GM21737 (cell line): ENCODE measurements at regions not wholly inside any gene's neighbourhood (a gene's known extent, or its start where the extent isn't known, plus 50 kb on each side); places are given as distances from the start of the nearest gene placed in this dataset.
"Not testable (repeated sequence)": the region's sequence is repeated elsewhere in the genome, so short reads cannot be mapped to it uniquely, and the experiment has no call there.

Source experiments
- ATAC-seq: cut with Tn5 transposase; IDR thresholded peaks from one replicate; pipeline ENCODE4 v1.9.1; 2021; ENCODE audit warnings: mild to moderate bottlenecking, moderate library complexity; ENCODE audit not compliant: unreplicated experiment

DNA sequence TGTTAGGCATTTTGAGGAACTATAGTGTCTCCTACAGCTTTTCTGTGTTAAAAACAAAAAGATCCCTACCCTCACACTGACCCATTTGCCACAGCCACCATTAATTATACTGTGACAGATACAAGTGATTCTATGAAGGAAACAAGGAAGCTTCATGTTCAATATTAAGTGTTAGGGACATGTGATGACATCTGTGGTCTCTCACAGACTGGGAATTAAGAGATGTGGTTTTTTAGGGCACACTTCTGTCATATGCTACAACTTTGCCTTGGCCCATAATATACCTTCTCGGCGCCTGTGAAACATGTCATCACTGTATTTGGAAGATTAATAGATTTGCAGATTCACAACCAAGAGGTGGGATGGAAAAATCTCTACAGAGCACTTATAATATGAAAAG lies 102.9 kb upstream of the TCF21 start:
- ATAC-seq = no peak

DNA sequence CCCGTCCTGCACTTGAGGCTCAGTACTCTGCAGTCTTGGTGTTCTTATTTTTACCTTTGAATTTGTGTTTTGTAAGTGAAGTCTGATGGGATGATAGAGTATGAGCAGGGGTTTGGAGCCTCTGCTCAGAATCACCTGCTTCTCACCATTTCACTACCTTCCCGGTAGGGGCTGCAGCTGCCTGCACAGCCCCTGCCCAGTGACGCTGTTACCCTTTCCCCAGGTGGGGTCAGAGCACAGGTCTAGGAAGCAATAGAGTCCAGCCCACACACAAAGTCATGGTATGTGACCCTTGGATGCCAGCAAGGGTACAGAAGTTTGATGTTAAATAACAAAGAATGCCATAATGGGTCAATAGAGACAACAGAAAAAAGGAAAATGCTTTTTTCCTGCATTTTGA lies 101.8 kb upstream of the TCF21 start:
- ATAC-seq = no peak

DNA sequence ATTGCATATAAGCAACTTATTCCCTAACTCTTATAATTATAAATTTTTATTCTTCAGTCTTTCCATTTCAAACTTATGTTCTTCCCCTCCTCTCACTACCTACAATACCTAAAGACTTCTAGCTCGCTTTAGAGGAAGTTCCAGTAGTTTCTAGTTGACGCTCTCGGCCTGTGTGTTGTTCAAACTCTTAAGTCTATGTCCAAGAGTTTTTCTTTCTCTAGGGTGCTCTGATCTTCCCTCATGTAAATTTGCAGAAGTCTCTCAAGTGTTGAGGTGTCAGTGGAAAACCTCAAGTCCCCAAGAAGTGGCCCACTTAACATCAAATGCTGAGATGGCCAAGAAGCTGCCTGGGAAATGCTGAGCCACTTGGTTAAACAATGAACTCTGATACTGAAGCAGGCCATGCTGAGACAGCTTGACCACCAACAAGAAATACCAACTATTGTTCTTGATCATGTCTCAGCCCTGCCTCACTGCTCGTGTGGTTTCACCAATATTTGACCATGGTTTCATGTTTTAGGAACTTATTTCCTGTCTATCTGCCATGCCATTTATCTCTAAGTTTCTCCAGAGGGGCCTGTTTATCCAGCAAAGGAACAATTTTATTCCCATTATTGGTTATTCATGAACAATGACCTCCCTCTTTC lies 100.9 kb upstream of the TCF21 start:
- no peak for ATAC-seq

DNA sequence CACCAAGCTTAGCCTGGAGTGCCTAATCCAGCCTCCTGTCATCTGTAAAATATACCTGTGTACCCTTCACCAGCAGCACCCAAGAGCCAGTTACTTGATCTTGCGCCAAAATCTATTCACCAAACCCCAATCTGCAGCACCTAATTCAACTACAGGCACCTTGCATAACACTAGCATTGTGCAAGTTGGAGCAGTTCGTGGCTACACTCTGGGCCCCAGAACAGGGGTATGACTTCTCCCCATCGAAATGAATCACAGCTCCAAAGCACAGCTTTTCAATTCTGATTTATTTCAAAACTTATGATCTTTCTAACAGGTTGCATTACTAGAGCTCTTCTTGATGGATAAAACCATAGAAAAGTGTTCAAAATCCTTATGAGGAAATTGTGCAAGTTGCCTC lies 100.4 kb upstream of the TCF21 start:
- ATAC-seq = no peak

DNA sequence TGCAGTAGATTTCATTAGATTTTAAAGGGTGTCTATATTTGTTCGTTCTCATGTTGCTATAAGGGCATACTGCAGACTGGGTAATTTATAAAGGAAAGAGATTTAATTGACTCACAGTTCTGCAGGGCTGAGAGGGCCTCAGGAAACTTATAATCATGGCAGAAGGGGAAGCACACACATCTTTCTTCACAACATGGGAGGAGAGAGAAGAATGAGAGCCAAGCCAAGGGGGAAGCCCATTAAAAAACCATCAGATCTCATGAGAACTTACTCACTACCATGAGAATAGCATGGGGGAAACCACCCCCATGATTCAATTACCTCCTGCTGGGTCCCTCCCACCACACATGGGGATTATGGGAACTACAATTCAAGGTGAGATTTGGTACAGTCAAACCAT lies 99.5 kb upstream of the TCF21 start:
- ATAC-seq = not testable (repeated sequence)

DNA sequence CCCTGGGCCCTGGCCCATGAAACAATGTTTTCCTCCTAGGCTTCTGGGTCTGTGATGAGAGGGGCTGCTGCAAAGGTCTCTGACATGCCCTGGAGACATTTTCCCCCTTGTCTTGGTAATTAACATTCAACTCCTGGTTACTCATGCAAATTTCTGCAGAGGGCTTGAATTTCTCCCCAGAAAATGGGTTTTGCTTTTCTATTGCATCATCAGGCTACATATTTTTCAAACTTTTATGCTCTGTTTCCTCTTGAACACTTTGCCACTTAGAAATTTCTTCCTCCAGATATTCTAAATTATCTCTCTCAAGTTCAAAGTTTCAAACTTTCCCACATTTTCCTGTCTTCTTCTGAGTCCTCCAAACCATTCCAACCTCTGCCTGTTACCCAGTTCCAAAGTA lies 98.2 kb upstream of the TCF21 start:
- ATAC-seq = not testable (repeated sequence)

DNA sequence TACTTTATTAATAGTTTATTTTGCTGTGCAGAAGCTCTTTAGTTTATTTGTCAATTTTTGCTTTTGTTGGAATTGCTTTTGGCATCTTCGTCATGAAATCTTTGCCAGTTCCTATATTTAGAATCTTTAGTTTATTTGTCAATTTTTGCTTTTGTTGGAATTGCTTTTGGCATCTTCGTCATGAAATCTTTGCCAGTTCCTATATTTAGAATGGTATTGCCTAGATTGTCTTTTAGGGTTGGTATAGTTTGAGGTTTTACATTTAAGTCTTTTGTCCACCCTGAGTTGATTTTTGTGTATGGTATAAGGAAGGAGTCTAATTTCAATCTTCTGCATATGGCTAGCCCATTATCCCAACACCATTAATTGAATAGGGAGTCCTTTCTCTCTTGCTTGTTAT lies 93.9 kb upstream of the TCF21 start:
- not testable (repeated sequence) for ATAC-seq

DNA sequence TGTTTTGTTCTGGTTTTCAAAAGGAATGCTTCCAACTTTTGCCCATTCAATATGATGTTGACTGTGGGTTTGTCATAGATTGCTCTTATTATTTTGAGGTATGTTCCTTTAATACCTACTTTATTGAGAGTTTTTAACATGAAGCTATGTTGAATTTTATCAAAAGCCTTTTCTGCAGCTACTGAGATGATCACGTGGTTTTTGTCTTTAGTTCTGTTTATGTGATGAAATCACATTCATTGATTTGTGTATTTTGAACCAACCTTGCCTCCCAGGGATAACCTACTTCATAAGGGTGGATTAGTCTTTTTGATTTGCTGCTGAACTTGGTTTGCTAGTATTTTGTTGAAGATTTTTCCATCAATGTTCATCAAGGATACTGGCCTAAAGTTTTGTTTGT lies 92.7 kb upstream of the TCF21 start:
- no peak for ATAC-seq

DNA sequence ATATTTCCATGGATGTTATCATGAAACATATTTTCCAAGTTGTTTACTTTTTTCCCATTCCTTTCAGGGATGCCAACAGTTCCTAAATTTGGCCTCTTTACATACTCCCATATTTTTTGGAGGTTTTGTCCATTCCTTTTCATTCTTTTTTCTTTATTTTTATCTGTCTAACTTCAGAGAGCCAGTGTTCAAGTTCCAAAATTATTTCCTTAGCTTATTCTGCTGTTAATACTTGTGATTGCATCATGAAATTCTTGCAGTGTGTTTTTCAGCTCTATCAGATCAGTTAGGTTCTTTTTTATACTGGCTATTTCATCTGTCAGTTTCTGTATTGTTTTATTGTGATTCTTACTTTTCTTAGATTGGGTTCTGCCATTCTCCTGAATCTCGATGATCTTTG lies 89.9 kb upstream of the TCF21 start:
- ATAC-seq = no peak

DNA sequence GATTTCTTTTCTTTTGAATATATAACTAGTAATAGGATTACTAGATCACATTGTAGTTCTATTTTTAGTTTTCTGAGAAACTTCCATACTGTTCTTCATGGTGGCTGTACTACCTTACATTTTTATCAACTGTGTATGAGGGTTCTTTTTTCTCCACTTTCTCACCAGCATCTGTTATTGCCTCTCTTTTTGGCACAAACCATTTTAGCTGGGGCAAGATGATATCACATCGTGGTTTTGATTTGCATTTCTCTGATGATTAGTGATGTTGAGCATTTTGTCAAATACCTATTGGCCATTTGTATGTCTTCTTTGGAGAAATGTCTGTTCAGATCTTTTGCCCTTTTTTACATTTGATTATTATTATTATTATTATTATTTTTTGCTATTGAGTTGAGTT lies 86.1 kb upstream of the TCF21 start:
- no peak for ATAC-seq

DNA sequence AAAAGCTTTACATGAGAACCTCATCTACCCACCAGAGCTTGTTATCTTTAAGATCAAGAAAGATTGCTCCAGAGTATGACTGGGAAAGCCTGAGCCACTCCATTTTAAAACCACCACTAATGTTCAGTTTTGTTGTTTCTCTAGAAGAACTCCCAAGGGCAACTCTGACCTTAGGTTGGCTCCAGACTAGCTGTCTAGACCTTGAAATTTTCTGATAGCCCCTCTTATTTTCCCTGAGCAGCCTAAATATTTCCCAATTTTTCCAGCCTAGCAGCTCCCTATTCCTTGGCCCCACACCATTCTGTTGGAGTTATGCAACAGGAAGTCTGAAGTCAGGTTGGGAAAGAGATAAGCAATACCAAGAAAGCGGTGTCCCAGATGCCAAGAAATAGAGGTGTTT lies 84.6 kb upstream of the TCF21 start:
- no peak for ATAC-seq

DNA sequence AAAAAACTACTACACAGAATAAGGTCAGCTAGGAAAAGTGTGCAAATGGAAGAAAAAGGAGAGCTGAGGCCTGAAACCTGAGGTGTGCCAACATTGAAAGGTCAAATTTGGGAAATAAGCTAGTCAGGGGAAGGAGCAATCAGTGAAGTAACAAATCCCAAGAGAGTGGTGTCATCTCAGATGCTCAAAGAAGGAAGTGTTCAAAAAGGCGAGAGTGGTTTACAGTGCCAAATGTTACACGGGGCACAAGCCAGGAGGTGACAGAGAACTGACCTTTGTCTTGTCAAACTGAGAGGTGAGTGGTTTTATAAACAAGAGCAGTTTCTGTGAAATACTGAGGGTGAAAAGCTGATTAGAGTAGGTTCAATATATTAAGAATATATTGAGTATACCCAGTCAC lies 83.0 kb upstream of the TCF21 start:
- ATAC-seq = no peak

DNA sequence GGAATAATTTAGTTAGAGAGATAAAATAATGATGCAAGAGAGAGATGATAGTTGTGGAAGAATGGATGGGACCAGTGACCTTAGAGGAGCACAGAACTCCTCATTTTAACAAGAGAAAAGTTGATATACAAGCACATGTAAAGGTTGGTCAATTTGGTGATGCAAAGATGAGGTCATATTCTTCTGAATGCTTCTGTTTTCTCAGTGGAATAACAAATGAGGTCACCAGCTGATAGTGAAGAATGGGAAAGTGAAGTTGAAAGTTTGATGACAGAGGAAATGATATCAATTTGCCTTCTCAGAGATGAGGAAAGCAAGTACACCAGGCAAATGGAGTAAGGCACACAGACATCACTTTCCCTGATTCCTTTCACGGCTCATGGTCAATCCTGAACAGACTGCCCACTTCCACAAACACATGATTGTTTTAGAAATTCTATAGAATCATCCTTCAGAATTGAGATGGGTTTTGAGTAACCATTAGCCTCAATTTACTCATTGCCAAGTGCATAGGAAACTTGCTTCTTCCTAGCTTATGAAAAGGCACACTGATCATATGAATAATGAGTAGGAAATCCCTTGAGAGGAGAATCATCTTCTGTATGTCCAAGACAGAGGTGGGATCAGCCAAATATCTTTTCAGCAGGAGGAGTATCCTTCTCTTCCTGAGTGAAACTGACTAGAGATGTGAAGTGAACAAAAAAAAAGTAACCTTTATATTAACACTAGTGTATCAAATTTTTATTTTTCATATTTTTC lies 82.4 kb upstream of the TCF21 start:
- ATAC-seq = no peak

DNA sequence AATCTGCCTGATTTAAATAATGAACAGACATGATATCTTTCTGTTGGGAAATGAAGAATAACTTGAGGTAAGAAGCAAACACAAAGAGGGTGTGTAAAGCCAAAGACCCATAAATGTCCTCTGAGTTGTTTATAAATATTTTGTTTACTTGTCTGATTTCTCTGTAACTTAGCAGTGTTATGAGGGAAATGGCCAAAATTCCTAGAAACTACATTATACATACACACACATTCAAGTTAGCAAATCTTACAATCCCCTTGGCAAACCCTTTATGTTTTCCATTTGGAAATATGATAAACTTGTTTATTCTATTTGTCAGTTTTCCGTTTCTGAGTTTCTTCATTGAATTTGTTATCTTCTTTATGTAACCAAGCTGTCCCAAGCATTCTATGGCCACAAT lies 81.4 kb upstream of the TCF21 start:
- no peak for ATAC-seq

DNA sequence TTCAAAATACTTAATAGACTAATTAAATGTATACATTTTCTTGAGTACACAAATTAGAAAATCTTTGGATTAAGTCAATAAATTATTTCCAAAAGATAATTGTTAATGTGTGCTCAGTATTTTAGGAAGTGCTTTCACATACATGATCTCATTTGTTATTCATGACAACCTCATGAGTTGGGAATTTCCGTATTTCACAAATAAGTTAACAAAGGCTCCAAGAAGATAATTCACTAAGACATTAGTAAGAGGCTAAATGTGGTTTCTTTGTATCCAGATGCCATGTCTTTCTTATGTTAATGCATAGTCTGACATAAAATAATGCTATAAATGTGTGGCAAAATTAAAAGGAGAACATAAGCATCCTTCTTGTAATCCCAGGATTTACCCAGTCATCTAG lies 79.5 kb upstream of the TCF21 start:
- no peak for ATAC-seq

DNA sequence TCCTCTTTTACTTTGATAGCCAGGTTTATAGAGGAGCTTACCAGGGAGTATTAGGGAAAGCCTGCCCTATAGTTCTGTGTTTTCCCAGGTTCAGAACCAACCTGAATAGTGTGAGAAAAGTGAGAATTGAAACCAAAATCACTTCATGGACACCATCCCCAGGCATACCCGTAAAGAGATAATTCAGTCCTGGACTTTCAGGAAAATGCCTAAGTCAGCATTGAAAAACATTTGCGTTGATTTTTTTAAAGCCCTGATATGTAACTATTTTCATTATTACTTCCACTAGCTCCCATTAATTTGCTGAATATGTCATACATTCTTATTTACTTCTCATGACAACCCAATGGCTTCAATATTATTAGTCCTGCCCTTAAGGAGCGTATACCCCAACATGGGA lies 77.4 kb upstream of the TCF21 start:
- no peak for ATAC-seq

DNA sequence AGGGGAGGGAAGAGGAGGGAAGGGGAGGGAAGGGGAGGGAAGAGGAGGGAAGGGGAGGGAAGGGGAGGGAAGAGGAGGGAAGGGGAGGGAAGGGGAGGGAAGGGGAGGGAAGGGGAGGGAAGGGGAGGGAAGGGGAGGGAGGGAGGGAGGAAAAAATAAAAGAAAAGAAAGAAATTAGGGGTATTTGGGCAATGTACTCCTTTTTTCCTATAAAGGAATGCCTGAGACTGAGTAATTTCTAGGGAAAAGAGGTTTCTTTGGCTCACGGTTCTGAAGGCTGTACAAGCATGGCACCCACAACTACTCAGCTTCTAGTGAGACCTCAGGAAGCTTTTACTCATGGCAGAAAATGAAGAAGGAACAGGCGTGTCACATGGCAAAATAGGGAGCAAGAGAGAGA lies 76.5 kb upstream of the TCF21 start:
- ATAC-seq = not testable (repeated sequence)

DNA sequence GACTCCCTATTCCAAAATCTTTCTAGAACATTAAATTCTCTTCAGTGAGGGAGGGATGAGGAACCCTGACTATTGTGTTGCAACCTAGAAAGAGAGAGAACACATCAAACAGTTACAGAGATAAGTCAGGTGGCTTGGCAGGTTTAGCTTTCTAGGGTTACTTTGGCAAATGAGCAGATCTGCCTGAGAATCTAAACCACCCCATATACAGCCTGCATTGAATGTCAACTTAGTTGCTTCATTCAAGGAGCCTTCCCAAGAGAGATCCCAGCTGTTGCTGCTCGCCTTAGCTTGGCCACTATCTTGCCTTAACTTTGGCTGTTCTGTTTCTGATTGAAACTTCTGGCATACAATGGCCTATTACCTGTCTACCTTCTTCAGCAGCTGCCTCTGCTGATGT lies 74.7 kb upstream of the TCF21 start:
- ATAC-seq = no peak

DNA sequence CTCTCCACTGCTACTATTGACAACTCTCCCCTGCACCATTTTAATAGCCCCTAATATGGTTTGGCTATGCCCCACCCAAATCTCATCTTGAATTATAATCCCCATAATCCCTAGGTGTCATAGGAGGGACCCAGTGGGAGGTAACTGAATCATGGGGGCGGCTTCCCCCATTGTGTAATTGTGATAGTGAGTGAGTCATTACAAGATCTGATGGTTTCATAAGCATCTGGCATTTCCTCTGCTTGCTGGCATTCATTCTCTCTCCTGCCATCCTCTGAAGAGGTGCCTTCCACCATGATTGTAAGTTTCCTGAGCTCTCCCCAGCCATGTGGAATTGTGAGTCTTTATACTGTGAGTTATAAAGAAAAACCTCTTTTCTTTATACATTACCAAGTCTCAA lies 74.1 kb upstream of the TCF21 start:
- no peak for ATAC-seq

DNA sequence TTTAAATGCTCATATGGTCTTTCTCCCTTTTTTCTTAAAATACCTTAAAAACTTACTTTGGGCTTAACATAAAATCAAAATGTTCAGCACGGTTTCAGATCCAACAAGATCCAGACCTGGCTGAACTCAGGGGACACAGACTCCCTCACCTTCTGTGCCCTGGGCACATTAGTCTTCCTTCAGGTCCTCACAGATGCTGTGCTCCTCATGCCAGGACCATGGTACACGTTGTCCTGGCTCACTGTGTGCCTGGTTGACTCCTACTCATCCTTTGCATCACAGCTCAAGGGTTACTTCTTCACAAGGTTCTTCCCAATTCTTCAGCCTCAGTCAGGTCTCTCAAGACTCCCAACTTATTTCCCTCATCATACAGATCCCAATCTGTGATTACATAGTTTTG lies 73.6 kb upstream of the TCF21 start:
- no peak for ATAC-seq

DNA sequence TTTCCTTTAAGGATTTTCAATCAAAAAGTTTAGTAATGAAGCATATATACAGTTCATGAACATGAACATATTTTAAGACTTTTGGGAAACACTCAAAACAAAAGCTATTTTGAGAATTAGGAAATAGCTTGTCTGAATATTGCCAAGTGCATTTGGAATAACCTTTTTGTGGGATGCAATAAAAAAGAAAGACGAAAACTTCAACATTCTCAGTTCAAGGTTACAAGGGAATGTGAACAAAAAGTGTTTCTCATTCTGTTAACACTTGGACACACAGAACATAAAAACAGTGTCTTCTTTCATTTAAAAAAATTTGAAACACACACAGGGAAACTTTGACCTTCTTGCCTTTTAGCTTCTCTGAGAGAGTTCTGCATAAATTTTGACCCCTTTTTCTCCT lies 72.7 kb upstream of the TCF21 start:
- no peak for ATAC-seq

DNA sequence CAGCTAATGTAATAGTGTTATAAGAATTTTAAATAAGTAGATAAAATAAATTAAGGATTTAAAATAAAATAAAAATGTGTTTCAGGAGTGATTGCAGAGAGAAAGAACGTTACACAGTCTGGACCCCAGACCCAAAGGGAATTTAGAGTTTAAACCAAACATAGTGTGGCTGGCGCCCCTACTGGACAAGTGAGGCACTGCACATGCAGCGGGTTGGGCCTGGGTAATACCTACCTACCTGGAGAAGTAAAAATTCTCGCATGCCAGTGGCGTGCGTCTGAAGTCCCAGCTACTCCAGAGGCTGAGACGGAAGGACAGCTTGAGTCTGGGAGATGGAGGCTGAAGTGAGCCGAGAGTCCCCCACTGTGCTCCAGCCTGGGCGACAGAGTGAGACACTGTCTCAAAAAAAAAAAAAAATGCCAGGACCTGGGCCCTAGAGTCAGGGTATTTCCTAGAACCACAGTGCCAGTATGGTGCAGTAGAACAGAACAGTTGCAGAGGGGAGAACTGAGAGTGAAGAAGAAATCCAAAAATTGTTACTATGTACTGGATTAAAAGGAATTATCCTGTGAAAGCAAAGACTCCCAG lies 71.4 kb upstream of the TCF21 start:
- no peak for ATAC-seq

DNA sequence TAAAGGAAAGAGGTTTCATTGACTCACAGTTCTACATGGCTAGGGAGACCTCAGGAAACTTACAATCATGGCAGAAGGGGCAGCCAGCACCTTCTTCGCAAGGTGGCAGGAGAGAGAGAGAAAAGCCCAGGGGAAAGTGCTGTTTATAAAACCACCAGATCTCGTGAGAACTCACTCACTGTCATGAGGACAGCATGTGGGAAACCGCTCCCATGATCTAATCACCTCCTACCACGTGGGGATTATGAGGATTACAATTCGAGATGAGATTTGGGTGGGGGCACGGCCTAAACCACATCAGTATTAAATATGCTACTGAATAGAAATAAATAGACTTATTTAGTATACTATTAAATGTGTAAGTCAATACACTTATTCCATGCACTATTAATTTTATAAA lies 70.6 kb upstream of the TCF21 start:
- ATAC-seq = no peak
